H1 (cell line): ENCODE measurements at regions not wholly inside any gene's neighbourhood (a gene's known extent, or its start where the extent isn't known, plus 50 kb on each side); places are given as distances from the start of the nearest gene placed in this dataset.

Experiments
- CHD1 ChIP-seq: IDR thresholded peaks from 2 replicates; pipeline ENCODE4 v1.6.1; 2012; ENCODE audit warnings: low read depth, low read length, improper control_type of control experiment
- CREB1 ChIP-seq: IDR thresholded peaks from 2 replicates; pipeline ENCODE4 v1.6.1; 2012; ENCODE audit warnings: inconsistent platforms
- EP300 ChIP-seq, 2 experiments: IDR thresholded peaks; 1 replicate in 1 of 2; 2 replicates in 1 of 2; pipeline ENCODE4 v1.6.1; 2011 to 2012; ENCODE audit warnings: low read depth in 2 of 2, low read length in 2 of 2, mild to moderate bottlenecking in 2 of 2, borderline replicate concordance in 1 of 2, inconsistent platforms in 1 of 2, moderate library complexity in 1 of 2
- EZH2 ChIP-seq: fragments of 200-600 bp; sonication (generic); IDR thresholded peaks from 2 replicates; pipeline ENCODE4 v1.7.1; 2012; ENCODE audit warnings: low read depth, mild to moderate bottlenecking, moderate library complexity, low read length, inconsistent platforms; ENCODE audit not compliant: severe bottlenecking
- FOSL1 ChIP-seq: IDR thresholded peaks from 2 replicates; pipeline ENCODE4 v1.6.1; 2011; ENCODE audit warnings: mild to moderate bottlenecking, low read depth, low read length, moderate library complexity; ENCODE audit not compliant: insufficient read depth
- MAFK ChIP-seq: IDR thresholded peaks from 2 replicates; pipeline ENCODE4 v1.6.1; 2012; ENCODE audit warnings: low read depth, mild to moderate bottlenecking, improper control_type of control experiment, low read length
- MAX ChIP-seq: IDR thresholded peaks from 2 replicates; pipeline ENCODE4 v1.6.1; 2012; ENCODE audit warnings: inconsistent platforms
- POLR2A ChIP-seq, 2 experiments: IDR thresholded peaks; 1 replicate in 1 of 2; 2 replicates in 1 of 2; pipeline ENCODE4 v1.6.1; 2011; ENCODE audit warnings: low read depth in 2 of 2, low read length in 2 of 2, mild to moderate bottlenecking in 2 of 2; ENCODE audit errors: control extremely low read depth in 1 of 2
- RAD21 ChIP-seq, 2 experiments: IDR thresholded peaks in 1 of 2; conservative IDR thresholded peaks in 1 of 2; 2 replicates each; pipeline ENCODE4 v1.6.1; 2011; ENCODE audit warnings: low read depth in 2 of 2, low read length in 2 of 2, improper control_type of control experiment in 1 of 2, inconsistent platforms in 1 of 2, mild to moderate bottlenecking in 1 of 2, moderate library complexity in 1 of 2
- RBBP5 ChIP-seq: IDR thresholded peaks from 2 replicates; pipeline ENCODE4 v1.7.1; 2012; ENCODE audit warnings: low read depth, mild to moderate bottlenecking, inconsistent platforms, low read length, moderate library complexity, borderline replicate concordance
- RNF2 ChIP-seq: fragments of 200-900, 300-1000 bp; sonication (generic); IDR thresholded peaks from 2 replicates; pipeline ENCODE4 v1.7.1; 2016; ENCODE audit warnings: borderline replicate concordance, low read depth, mild to moderate bottlenecking, antibody characterized with exemption, low read length; ENCODE audit not compliant: poor library complexity, severe bottlenecking; ENCODE audit errors: missing control alignments
- TAF1 ChIP-seq: IDR thresholded peaks from 2 replicates; pipeline ENCODE4 v1.6.1; 2011; ENCODE audit warnings: mild to moderate bottlenecking, low read depth, low read length
- TF ChIP-seq, protein P1 (sequence below), 3 experiments: IDR thresholded peaks; 1 replicate in 2 of 3; 2 replicates in 1 of 3; pipeline versions ENCODE4 v1.5.1 to v1.6.1; 2011; ENCODE audit warnings: low read length in 3 of 3, mild to moderate bottlenecking in 3 of 3, inconsistent platforms in 2 of 3, low read depth in 1 of 3, moderate library complexity in 1 of 3; ENCODE audit not compliant: insufficient read depth in 1 of 3; ENCODE audit errors: control extremely low read depth in 1 of 3

- TF ChIP-seq RAD21 (IDR thresholded peaks at IDR 0.05 in 1 of 2, conservative IDR thresholded peaks at IDR 0.05 in 1 of 2; ENCODE audit: low read depth in 2 of 2, low read length in 2 of 2) (no peak), CREB1 (no peak), MAX (no peak), RBBP5 (no peak), POLR2A (IDR thresholded peaks at IDR 0.05; ENCODE audit: control extremely low read depth in 1 of 2, low read depth in 2 of 2, low read length in 2 of 2) (no peak), TAF1 (no peak), EZH2 (no peak), CHD1 (no peak), EP300 (IDR thresholded peaks at IDR 0.05; ENCODE audit: borderline replicate concordance in 1 of 2, low read depth in 2 of 2, low read length in 2 of 2) (no peak), FOSL1 (no peak), MAFK (no peak), RNF2 (no peak)
- TF ChIP-seq, protein P1, sequence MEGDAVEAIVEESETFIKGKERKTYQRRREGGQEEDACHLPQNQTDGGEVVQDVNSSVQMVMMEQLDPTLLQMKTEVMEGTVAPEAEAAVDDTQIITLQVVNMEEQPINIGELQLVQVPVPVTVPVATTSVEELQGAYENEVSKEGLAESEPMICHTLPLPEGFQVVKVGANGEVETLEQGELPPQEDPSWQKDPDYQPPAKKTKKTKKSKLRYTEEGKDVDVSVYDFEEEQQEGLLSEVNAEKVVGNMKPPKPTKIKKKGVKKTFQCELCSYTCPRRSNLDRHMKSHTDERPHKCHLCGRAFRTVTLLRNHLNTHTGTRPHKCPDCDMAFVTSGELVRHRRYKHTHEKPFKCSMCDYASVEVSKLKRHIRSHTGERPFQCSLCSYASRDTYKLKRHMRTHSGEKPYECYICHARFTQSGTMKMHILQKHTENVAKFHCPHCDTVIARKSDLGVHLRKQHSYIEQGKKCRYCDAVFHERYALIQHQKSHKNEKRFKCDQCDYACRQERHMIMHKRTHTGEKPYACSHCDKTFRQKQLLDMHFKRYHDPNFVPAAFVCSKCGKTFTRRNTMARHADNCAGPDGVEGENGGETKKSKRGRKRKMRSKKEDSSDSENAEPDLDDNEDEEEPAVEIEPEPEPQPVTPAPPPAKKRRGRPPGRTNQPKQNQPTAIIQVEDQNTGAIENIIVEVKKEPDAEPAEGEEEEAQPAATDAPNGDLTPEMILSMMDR (IDR thresholded peaks at IDR 0.05; ENCODE audit: control extremely low read depth in 1 of 3, insufficient read depth in 1 of 3, low read depth in 1 of 3, low read length in 3 of 3) = no peak
Measured at GRCh38 chr10:125398270-125398669, 237.9 kb upstream of the CTBP2 start.
